HG03378 (cell line): ENCODE measurements at regions not wholly inside any gene's neighbourhood (a gene's known extent, or its start where the extent isn't known, plus 50 kb on each side); places are given as distances from the start of the nearest gene placed in this dataset.

Source experiments
- ATAC-seq: cut with Tn5 transposase; IDR thresholded peaks from one replicate; pipeline ENCODE4 v1.9.1; 2021; ENCODE audit warnings: mild to moderate bottlenecking, moderate library complexity; ENCODE audit not compliant: unreplicated experiment

DNA sequence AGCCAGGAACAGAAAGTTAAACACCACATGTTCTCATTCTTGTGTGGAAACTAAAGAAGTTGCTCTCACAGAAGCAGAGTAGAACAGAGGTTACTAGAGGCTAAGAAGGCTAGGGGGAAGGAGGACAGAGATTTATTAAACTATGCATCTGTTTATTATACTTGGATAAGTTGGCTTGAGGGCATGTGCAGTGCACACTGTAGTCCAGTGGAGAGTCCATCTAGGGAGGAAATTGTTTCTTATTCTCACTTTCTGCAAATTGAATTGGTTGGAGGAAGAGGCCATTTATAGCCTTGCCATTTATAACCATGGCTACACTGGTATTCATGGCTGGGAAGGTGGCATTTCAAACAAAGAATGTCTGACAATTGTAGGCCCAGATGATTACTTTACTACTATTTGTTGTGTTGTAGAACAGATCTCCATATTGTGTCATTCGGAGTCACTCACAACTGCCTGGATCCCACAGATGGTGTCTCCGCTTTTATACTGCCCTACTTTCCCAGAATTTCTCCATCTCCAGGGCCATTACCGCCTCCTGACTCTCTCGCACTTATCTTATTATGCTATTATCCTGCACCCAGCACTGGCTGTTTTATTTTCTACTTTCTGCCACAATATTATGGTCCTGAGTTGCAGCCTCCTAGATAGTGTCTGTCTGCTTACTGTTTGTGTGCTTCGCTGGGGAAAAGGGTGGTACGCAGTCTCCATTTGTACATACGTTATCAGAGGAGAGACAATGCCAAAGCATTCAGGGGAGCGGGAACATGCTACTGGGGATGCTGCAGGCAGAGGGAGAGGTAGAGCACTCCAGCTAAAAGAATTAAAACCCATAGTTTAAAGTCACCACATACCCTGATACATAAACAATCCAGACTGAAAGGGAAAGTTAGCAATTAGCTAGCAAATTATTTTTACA is 169.3 kb upstream of the BLID start:
- ATAC-seq, result no peak

DNA sequence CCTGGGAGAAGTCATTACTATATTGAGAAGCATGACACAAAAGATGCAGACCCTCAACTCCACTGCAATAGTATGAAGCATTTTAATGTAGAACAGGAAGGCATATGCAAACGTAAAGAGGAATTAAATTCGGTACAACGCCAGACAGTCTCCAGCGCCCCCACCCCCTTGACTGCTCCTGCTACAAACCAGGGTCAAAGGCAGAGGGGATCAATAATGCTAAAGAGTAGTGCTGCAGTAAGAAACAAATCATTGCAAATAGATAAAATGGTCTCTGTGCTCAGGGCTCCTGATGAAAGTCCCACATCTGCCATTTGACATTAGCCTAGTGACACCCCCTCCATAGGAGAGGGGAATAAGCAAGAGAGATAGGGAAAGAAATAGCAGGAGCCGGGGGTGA is 164.9 kb upstream of the BLID start:
- ATAC-seq, result no peak

DNA sequence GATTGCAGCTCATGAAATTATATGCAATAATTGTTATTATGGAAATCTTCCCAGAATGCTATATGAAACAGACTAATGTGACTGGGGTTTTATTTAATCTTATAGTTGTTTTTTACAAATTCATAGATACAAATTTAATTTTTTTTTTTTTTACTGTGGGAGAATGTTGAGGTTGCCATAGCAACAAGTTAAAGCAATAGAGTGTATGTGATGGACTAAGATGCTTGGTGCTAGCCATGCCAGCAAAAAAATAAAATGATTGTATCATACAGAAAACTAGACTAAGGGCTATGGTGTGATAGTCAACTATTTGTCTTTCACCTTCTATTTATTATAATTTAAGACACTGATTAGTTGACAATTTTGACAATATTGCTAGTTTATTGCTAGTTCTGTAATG is 163.2 kb upstream of the BLID start:
- no peak for ATAC-seq

DNA sequence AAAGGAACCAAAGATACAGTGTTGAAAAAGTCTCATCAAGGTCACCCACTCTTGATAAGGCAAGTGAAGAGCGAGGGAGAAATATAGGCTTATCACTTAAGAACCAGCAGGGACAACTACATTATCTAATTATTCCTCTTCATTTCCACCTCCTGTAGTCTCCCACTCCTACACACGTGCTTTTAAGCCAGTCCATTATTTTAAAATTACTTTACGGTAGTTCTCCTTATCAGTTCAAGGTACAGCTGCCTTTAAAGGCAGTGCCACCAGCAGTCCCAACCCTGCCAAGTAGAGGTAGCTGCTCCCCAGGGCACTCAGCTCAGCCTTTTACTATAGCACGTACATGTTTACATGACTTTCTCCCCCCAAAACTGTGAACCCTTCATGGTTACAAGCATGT is 161.5 kb upstream of the BLID start:
- no peak for ATAC-seq

DNA sequence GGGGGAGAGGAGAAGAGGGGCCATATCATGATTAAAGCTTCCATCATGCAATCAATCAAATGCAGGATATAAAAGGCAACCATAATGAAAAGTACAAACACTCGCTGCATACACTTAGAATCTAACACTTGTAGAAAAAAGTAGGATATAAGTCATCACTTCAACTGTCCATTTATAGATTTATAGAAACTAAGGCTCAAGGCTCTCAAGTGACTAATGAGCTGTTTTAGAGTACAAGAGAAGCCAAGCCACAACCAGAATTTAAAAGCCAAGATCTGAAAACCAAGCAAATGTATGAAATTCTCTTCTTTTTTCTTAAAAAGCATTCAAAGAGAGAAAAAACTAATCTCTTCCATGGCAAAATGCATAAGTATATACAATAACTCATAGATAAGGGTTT is 160.2 kb upstream of the BLID start:
- ATAC-seq, result no peak

DNA sequence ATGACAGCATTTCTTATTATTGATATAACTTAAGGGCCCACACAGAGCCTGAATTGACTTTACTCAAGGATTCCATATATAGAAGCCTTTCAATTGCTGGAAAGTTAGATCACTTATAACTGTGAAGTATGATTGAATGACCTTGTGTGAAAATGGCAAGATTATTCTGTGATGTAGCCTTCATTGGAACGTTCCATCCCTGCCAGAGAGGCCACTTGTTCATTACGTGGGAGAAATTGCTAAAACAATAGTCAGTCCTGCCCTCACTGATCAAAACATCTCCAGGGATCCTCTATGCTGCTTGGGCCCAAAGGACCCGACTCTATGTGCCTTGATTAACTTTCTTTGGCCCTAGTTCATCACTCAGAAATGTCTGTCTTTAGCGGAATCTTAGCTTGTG is 159.5 kb upstream of the BLID start:
- ATAC-seq, result no peak

DNA sequence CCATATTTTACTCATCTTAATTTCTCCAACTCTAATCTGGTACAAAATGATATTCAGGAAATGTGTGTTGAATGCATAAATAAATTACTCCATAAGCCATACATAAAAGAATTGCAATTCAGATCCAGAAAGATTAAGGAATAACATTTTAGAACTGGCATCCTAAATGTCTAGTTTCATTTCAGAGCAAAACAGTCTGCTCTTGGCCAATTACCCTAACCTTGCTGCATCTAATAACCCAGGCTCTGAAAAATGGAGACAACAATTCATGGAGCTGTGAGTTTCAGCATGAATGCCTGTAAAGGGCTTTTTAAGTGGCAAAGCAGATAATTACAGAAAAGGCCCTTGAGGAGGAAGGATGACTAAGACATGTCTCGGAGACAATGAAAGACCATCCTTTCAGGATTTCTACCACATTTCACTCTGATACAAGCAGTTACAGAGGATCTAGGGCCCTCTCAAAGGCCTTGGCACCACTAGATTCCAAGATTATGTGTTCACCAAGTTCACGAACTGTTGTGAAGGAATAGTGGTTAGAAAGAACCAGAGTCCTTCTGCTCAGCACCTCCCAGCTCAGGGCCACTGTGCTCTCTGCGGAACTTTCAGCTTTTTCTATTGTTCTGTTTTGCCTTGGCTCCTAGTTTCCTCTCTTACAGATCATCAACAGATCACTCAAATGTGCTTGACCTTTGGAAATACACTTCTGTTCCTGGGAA is 157.6 kb upstream of the BLID start:
- ATAC-seq, result no peak

DNA sequence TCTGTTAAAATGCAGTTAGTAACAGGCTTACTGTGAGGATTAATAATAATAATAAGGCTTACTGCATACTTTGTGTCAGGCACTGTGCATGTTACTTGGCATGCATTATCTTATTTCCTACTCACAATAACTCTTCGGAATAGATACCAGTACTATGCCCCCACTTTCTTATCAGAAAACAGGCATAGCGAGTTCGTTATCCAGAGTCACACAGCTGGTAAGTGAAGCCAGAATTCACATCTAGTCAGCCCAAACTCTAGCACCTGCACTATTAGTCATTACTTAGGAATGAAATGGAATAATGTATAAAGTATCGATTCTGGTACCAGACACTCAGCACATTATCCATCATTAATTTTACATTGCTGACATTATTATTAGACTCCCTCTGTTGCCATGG is 155.7 kb upstream of the BLID start:
- ATAC-seq, result no peak

DNA sequence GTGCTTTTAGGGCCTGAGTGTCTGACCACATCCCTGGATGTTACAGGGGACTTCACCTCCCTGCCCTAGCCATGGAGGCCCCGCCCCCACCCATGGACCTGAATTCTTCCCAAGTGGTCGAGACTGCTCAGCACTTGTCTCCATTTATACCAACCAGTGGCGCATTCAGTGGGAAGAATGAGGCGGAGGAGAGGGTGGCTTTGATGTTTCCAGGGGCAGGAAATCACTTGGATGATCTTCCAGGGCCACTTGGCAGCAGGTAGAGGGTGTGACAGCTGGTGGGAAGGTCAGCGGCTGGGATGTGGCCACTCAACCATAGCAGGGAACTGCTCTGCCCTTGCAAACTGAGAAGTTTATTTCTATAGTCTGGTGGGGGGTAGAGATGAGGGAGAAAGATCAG is 155.1 kb upstream of the BLID start:
- no peak for ATAC-seq

DNA sequence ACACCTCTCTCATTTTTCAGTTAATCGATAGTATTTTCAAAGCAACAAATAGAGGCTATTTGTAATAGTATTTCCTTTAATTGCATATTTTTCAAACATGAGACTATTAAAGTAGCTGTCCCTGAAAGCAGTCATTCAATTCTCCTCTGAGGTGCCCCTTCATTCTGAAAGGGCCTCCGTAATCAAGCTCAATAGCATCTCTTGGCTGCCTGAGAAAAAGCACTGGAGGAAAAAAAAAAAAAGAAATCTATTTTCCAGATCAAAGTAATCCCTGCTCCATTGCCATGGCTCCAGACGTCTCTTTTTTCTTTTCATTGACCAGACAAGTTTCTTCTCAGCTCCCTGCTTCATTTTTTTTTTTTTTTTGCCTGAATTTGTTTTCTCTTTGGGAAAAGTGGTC is 154.5 kb upstream of the BLID start:
- no peak for ATAC-seq

DNA sequence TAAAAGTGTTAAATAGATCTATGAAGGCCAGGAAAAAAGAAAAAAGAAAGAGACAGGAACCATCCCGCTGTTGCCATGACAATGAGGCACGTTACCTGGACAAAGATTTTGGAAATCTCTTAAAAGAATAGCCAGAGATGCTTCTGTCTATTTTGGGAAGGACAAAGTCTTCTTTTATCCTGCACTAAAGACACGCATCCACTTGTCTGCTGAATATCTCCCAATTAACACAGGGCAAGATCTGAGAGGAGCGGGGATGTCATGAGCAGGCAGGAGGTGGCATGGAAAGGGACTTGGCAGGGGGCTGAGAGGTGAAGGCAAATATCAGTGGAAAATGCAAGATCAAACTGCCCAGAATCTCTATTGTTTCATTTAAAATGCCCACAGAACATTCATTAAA is 153.8 kb upstream of the BLID start:
- no peak for ATAC-seq

DNA sequence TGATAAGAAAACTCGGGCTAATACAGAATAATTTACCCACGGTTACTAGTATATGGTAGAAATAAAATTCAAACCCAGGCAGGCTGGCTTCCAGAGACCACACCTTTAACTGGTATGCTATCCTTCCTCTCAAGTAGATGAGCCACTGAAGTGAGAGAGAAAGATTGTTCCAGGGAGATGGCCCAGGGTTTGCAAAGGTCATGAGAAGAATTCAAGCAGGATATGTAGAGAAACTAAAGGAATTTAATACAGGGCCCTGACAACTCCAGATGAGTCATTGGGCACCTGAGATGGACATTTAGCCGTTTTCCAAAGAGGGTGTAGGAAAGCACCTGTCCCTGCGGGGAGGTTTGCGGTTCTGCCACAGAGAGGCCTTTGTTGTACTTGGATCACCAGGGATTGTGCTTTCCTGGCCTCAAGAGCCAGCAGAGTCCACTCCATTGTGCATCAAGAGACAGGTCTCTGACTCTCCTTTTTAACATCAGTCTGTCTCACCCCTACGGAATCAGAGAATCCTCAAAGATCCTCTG is 152.7 kb upstream of the BLID start:
- ATAC-seq, result no peak

DNA sequence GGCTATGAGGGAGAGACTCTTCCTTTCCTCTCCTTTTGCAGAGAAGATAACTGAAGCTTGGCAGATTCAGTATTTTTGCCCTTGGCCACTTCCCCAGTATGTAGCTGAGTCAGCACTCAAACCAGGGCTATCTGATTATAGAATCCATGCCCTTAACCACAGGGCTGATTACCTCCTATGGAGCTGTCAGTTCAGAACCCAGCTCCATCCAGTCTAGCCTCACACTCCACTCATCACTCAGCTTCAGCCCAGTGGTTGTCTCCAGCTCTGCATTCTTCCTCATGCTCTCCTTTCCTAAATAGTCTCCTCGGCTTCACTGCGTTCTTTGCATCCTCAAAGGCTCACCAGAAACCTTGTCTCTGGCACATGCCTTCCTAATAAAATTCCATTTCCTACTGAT is 151.6 kb upstream of the BLID start:
- ATAC-seq, result no peak

DNA sequence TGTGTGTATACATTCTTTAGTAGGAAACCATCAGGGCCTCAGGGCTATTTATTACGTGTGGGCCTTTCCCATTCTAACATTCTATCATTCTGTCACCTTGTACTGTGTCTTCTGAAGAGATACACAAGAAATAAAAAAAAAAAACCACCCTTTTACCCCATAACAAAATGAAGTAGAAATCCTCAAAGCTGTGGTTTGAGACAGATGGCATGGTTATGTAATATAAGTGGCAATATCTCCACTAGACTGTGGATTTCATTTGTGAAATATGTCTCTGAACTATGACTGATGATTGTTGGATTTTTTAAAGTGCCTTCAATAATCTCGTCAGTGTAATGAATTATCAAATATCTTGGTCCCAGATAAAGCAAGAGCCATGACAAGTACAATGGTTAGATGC is 150.0 kb upstream of the BLID start:
- ATAC-seq, result no peak

DNA sequence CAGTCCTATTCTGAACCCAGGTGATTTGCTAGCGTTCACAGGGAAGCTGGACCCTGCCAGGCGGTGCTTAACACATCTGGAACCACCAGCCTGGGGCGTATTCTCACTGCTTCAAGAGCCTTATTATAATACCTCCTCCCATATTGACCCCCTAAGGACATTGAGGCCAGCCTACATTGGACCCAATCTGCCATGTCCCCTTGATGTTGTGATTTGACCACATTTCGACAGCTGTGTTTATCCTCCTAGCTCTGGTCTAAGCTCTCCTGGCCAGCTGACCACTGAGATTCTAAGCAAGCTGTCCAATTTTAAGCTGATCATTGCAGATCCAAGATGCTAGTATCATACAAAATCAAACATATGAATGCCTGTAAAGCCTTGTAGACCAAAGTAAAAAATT is 148.1 kb upstream of the BLID start:
- no peak for ATAC-seq

DNA sequence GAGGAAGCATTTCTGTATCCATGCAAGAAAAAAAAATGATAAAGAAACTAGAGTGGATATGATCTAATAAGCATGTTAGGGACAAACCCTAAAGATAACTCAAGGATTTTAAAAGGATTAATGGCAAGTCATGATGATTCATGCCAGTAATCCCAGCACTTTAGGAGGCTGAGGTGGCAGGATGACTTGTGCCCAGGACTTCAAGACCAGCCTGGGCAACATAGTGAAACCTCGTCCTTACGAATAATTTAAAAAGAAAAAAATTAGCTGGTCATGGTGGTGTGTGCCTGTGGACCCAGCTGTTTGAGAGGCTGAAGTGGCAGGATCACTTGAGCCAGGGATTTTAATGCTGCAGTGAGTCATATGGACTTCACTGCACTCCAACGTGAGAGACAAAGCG is 145.5 kb upstream of the BLID start:
- no peak for ATAC-seq

DNA sequence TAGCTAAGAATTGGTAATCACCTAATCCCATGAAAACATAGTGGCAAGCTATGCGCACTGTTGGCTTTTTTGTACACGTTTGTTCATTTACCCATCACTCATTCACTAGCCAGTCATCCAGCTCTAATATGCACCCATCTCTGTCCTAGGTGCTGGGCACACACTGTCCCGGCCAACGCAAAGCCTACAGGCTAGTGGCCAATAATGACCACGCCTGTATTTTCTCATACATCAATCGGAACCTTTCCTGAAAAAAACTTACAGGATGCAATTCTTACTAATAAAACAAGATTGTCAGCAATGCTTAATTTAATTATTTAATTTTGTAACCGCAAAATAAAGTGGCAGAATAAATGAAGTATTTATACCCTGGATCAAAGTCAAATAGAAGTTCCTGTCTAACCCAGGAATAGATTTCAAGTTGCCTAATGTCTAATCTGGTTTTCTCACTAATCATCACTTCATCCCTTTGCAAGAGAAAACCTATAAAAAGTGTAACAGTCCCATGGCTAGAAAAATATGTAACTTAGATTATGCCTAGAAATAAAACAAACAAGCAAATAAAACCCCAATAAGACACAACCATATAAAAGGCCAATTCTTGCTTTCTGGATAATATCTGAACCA is 143.3 kb upstream of the BLID start:
- no peak for ATAC-seq

DNA sequence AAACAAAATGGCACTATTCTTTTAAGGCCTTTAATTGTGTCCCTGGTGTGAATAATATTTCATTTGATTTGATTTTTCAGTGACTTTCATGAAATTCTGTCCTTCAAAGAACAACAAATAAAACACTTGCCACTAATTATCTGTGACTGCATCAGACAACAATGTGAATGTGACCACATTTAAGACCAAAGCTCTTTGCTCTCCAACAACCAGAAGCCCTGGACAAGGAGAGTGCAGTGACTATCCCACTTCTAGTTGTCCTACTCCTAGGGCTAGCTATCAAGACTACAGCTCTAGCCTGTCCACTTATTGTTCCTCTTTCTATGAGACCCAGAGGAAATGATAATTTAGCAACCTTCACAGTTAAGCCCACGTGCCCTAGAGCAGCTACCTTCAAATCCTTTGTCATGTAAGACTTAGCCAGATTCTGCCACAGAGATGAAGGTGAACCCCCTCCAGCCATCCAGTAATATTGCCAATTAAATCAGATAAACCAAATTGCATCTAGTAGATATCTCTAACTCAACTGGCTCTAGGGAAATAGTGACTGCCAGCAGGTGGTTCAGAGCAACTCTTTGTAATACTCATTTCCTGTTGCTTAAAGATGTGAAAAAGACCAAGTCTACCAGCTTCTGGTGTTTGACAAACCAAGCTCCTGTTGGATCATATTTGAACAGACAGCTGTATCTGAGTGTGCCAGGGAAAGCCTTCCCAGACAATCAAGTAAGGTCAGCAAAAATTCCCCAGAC is 142.6 kb upstream of the BLID start:
- ATAC-seq, result no peak

DNA sequence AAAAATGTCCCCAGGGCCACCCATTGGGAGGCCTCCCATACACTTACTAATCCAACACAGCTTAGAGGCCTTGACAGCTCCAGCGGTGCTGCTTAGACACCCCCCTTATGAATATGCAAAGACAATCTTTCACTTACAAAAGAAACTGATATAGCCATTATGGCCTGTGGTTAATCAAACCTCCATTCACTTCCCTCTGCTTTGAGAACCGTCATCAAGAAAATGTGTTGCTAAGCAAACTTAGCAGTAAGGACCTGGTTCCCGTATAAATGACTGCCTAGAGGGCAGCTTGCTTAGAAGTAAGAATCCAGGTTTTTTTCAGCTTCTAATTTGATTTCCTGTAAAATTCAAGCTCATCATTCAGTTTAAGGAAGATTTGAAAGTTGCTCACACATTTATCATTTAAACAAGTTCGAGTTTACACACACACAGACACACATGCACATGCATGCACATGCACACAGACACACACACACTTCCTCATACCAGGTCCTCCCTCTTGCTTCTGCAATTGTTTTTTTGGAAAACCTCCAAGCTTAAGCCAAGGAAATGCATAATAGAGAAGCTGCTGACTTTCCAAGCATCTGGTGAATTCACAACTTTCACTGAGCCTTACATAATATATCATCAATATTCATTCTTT is 137.7 kb upstream of the BLID start:
- no peak for ATAC-seq

DNA sequence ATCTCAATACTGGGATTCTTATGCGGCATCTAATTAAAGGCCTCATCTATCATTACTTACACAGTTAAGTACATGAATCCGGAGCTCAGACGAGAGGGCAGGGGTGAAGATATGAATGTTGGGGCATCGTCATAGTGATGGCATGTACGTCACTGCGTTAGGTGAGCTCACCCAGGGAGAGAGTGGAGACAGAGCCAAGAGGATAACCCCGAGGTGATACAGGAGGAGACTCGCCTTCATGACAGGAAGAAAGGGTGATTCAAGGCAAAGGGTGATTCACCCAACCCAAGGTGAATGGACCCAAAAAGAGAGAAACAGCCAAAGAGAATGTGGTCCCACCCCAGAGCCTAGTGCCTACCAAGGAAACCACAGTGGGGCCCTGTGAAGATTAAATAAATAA is 132.9 kb upstream of the BLID start:
- no peak for ATAC-seq

DNA sequence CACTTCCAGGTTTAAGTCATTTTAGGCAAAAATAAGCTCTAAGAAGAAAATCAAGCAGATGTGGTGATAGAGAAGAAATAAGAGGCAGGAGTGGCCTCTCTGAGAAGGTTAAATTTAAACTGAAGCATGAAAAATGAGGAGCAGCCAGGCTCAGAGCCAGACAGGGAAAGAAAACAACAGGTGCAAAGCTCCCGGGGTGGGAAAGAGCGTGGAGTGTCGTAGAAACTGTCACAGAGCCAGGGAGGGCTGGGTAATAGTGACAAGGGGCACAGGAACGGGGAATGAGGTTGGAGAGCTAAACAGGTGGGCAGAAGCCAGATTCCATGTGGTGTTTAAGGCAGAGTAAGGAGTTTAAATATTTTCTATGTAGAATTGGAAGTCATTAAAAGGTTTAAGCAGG is 132.1 kb upstream of the BLID start:
- no peak for ATAC-seq
